ENCODE measurements at regions not wholly inside any gene's neighbourhood (a gene's known extent, or its start where the extent isn't known, plus 50 kb on each side); places are given as distances from the start of the nearest gene placed in this dataset.

- TF ChIP-seq CTCF (IDR thresholded peaks at IDR 0.05), result no peak
- no peak for TF ChIP-seq POLR2A (IDR thresholded peaks at IDR 0.05)
- TF ChIP-seq EP300 (IDR thresholded peaks at IDR 0.05), result no peak
Measured at GRCh38 chr1:30184393-30185141, 538.8 kb downstream of the MATN1 start.

Measured in ovary (tissue), 3 donors.